ENCODE measurements at regions not wholly inside any gene's neighbourhood (a gene's known extent, or its start where the extent isn't known, plus 50 kb on each side); places are given as distances from the start of the nearest gene placed in this dataset.

- TF ChIP-seq, protein P1, sequence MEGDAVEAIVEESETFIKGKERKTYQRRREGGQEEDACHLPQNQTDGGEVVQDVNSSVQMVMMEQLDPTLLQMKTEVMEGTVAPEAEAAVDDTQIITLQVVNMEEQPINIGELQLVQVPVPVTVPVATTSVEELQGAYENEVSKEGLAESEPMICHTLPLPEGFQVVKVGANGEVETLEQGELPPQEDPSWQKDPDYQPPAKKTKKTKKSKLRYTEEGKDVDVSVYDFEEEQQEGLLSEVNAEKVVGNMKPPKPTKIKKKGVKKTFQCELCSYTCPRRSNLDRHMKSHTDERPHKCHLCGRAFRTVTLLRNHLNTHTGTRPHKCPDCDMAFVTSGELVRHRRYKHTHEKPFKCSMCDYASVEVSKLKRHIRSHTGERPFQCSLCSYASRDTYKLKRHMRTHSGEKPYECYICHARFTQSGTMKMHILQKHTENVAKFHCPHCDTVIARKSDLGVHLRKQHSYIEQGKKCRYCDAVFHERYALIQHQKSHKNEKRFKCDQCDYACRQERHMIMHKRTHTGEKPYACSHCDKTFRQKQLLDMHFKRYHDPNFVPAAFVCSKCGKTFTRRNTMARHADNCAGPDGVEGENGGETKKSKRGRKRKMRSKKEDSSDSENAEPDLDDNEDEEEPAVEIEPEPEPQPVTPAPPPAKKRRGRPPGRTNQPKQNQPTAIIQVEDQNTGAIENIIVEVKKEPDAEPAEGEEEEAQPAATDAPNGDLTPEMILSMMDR (IDR thresholded peaks at IDR 0.05): no peak
- TF ChIP-seq EZH2phosphoT487 (IDR thresholded peaks at IDR 0.05; ENCODE audit: borderline replicate concordance, low read depth) (no peak), USF1 (IDR thresholded peaks at IDR 0.05; ENCODE audit: borderline replicate concordance, low read depth) (no peak), RAD21 (IDR thresholded peaks at IDR 0.05; ENCODE audit: low read length) (no peak), ELF1 (IDR thresholded peaks at IDR 0.05) (no peak), MEF2A (IDR thresholded peaks at IDR 0.05; ENCODE audit: borderline replicate concordance, low read depth) (no peak), JUND (IDR thresholded peaks at IDR 0.05) (no peak), SMC3 (IDR thresholded peaks at IDR 0.05; ENCODE audit: low read depth, low read length) (no peak)
- TF ChIP-seq, protein P2, sequence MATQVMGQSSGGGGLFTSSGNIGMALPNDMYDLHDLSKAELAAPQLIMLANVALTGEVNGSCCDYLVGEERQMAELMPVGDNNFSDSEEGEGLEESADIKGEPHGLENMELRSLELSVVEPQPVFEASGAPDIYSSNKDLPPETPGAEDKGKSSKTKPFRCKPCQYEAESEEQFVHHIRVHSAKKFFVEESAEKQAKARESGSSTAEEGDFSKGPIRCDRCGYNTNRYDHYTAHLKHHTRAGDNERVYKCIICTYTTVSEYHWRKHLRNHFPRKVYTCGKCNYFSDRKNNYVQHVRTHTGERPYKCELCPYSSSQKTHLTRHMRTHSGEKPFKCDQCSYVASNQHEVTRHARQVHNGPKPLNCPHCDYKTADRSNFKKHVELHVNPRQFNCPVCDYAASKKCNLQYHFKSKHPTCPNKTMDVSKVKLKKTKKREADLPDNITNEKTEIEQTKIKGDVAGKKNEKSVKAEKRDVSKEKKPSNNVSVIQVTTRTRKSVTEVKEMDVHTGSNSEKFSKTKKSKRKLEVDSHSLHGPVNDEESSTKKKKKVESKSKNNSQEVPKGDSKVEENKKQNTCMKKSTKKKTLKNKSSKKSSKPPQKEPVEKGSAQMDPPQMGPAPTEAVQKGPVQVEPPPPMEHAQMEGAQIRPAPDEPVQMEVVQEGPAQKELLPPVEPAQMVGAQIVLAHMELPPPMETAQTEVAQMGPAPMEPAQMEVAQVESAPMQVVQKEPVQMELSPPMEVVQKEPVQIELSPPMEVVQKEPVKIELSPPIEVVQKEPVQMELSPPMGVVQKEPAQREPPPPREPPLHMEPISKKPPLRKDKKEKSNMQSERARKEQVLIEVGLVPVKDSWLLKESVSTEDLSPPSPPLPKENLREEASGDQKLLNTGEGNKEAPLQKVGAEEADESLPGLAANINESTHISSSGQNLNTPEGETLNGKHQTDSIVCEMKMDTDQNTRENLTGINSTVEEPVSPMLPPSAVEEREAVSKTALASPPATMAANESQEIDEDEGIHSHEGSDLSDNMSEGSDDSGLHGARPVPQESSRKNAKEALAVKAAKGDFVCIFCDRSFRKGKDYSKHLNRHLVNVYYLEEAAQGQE (IDR thresholded peaks at IDR 0.05; ENCODE audit: low read depth, low read length): no peak
Observed at GRCh38 chr15:25236143-25236860, 202.5 kb downstream of the UBE3A start.
